ENCODE measurements at regions not wholly inside any gene's neighbourhood (a gene's known extent, or its start where the extent isn't known, plus 50 kb on each side); places are given as distances from the start of the nearest gene placed in this dataset.

DNA sequence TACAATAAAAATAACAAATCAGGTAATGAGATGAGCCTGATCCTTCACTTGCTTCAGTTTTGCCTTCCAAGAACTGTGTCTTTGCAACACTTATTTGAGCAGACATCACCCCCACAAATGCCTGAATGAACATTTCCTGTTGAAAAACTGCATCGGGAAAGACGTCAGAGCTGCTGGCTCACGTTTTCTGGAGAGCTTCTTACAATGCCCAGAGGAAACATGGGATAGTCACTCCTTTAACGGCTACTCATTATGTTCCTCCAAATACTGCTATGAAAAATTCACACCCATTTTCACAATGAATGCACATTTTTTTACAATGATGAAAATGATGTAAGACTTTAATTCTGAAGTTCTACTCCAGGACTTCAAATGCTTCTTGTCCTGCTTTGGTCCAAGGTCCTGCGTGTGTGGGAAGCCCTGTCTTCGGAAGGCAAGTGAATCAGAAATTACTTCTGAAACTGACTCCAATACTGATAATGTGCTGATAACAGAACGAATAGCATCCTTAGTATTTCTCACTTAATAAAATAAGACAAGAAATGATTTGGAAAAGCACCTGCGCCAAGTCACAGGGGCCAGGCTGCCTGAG lies 238.0 kb downstream of the ANKRD60 start:
- TF ChIP-seq, protein P1, sequence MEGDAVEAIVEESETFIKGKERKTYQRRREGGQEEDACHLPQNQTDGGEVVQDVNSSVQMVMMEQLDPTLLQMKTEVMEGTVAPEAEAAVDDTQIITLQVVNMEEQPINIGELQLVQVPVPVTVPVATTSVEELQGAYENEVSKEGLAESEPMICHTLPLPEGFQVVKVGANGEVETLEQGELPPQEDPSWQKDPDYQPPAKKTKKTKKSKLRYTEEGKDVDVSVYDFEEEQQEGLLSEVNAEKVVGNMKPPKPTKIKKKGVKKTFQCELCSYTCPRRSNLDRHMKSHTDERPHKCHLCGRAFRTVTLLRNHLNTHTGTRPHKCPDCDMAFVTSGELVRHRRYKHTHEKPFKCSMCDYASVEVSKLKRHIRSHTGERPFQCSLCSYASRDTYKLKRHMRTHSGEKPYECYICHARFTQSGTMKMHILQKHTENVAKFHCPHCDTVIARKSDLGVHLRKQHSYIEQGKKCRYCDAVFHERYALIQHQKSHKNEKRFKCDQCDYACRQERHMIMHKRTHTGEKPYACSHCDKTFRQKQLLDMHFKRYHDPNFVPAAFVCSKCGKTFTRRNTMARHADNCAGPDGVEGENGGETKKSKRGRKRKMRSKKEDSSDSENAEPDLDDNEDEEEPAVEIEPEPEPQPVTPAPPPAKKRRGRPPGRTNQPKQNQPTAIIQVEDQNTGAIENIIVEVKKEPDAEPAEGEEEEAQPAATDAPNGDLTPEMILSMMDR (IDR thresholded peaks at IDR 0.05), result no peak
- TF ChIP-seq EP300 (IDR thresholded peaks at IDR 0.05) (no peak), POLR2AphosphoS5 (IDR thresholded peaks at IDR 0.05) (no peak)
